Effector memory CD8-positive, alpha-beta T cell (primary cell): ENCODE measurements at regions not wholly inside any gene's neighbourhood (a gene's known extent, or its start where the extent isn't known, plus 50 kb on each side); places are given as distances from the start of the nearest gene placed in this dataset.

Experiments
- ATAC-seq: fragments of 150-1000 bp; cut with Tn5 transposase; replicated peaks from 2 replicates; pipeline ENCODE4 v1.10.0; 2021; ENCODE audit warnings: mild to moderate bottlenecking, moderate library complexity
- DNase-seq, 3 experiments: peaks; one replicate each; pipeline ENCODE4 v3.0.0; 2021
- H3K27ac Mint-ChIP-seq, 2 donors: one replicate each; pipeline ENCODE4 v1.8.0; 2022; ENCODE audit warnings: mild to moderate bottlenecking in 2 of 2, mixed read lengths in 2 of 2, moderate library complexity in 2 of 2
- H3K27me3 Mint-ChIP-seq, 2 donors: one replicate each; pipeline ENCODE4 v1.8.0; 2022; ENCODE audit warnings: mixed read lengths in 2 of 2
- H3K36me3 Mint-ChIP-seq: one replicate; pipeline ENCODE4 v1.8.0; 2022; ENCODE audit warnings: mild to moderate bottlenecking, moderate library complexity, mixed read lengths; ENCODE audit not compliant: insufficient read depth
- H3K4me1 Mint-ChIP-seq, 2 donors: one replicate each; pipeline ENCODE4 v1.8.0; 2022; ENCODE audit warnings: low read depth in 2 of 2, mixed read lengths in 2 of 2
- H3K4me3 Mint-ChIP-seq, 2 donors: one replicate each; pipeline ENCODE4 v1.8.0; 2022; ENCODE audit warnings: mild to moderate bottlenecking in 2 of 2, mixed read lengths in 2 of 2, moderate library complexity in 2 of 2
- H3K9me3 Mint-ChIP-seq, 2 donors: one replicate each; pipeline ENCODE4 v1.8.0; 2022; ENCODE audit warnings: mixed read lengths in 2 of 2

GRCh38 chr21:27759091-27759659, 792.3 kb upstream of the ADAMTS5 start:
- H3K4me3 Mint-ChIP-seq, result no peak overlapping the region
- no peaks in the 10 kb centered on the region for H3K27me3 Mint-ChIP-seq
- no peak overlapping the region for H3K27ac Mint-ChIP-seq
- no peaks in the 10 kb centered on the region for H3K4me1 Mint-ChIP-seq
- H3K36me3 Mint-ChIP-seq, result no peaks in the 10 kb centered on the region
- DNase-seq (no peak), ATAC-seq (no peak)
- peaks cover 0 to 4% of the 10 kb centered on the region in 2 donors for H3K9me3 Mint-ChIP-seq

GRCh38 chr21:27756191-27756590, 789.3 kb upstream of the ADAMTS5 start:
- H3K4me1 Mint-ChIP-seq, result no peaks in the 10 kb centered on the region

GRCh38 chr21:27743971-27744564, 777.2 kb upstream of the ADAMTS5 start:
- Mint-ChIP-seq H3K36me3 (no peaks in the 10 kb centered on the region), H3K27ac (no peak overlapping the region), H3K27me3 (no peaks in the 10 kb centered on the region), H3K9me3 (peaks cover 12 to 21% of the 10 kb centered on the region in 2 donors), H3K4me3 (no peak overlapping the region), H3K4me1 (no peaks in the 10 kb centered on the region)
- no peak for ATAC-seq
- no peak for DNase-seq

More at GRCh38 chr21:27756191-27756590, 789.3 kb upstream of the ADAMTS5 start:
- no peak for DNase-seq
- Mint-ChIP-seq H3K27ac (no peak overlapping the region), H3K4me3 (no peak overlapping the region), H3K36me3 (no peaks in the 10 kb centered on the region), H3K27me3 (no peaks in the 10 kb centered on the region), H3K9me3 (peaks cover 0 to 6% of the 10 kb centered on the region in 2 donors)
- ATAC-seq, result no peak

- Mint-ChIP-seq H3K36me3 (no peaks in the 10 kb centered on the region), H3K27me3 (no peaks in the 10 kb centered on the region), H3K27ac (no peak overlapping the region), H3K4me1 (no peaks in the 10 kb centered on the region), H3K4me3 (no peak overlapping the region), H3K9me3 (peaks cover 12 to 21% of the 10 kb centered on the region in 2 donors)
- no peak for ATAC-seq
- DNase-seq, result no peak
Observed at GRCh38 chr21:27741736-27742135, 774.8 kb upstream of the ADAMTS5 start.

- no peaks in the 10 kb centered on the region for H3K27me3 Mint-ChIP-seq
- ATAC-seq (no peak), DNase-seq (no peak)
- no peaks in the 10 kb centered on the region for H3K36me3 Mint-ChIP-seq
- H3K9me3 Mint-ChIP-seq, result peaks cover 9 to 21% of the 10 kb centered on the region in 2 donors
- no peaks in the 10 kb centered on the region for H3K4me1 Mint-ChIP-seq
- H3K4me3 Mint-ChIP-seq, result no peak overlapping the region
- no peak overlapping the region for H3K27ac Mint-ChIP-seq
Observed at GRCh38 chr21:27740084-27740483, 773.2 kb upstream of the ADAMTS5 start.

DNA sequence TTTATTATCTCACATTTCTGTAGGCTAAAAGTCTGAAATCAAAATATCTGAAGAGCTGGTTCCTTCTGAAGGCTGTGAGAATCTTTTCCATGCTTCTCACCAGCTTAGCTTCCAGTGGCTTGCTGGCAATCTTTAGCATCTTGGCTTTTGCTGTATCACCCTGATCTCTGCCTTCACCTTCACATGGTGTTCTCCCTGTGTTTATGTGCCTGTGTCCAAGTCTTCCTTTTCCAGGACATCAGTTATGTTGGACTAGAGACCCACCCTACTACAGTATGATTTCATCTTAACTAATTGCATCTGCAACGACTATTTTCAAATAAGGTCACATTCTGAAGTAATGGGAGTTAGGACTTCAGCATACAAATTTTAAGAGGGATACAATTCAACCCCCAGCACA, 772.3 kb upstream of the ADAMTS5 start:
- H3K27ac Mint-ChIP-seq, result no peak overlapping the region

GRCh38 chr21:27735699-27736098, 768.8 kb upstream of the ADAMTS5 start:
- ATAC-seq, result no peak
- Mint-ChIP-seq H3K27ac (no peak overlapping the region), H3K36me3 (no peaks in the 10 kb centered on the region), H3K4me1 (no peaks in the 10 kb centered on the region), H3K4me3 (no peak overlapping the region), H3K27me3 (no peaks in the 10 kb centered on the region), H3K9me3 (peaks cover 2 to 8% of the 10 kb centered on the region in 2 donors)
- DNase-seq, result no peak

More for the DNA sequence above, 772.3 kb upstream of the ADAMTS5 start:
- Mint-ChIP-seq H3K4me1 (no peaks in the 10 kb centered on the region), H3K9me3 (peaks cover 9 to 17% of the 10 kb centered on the region in 2 donors), H3K27me3 (no peaks in the 10 kb centered on the region), H3K36me3 (no peaks in the 10 kb centered on the region), H3K4me3 (no peak overlapping the region)
- no peak for ATAC-seq
- no peak for DNase-seq

- DNase-seq (no peak), ATAC-seq (no peak)
- no peaks in the 10 kb centered on the region for H3K4me1 Mint-ChIP-seq
- H3K27ac Mint-ChIP-seq, result no peak overlapping the region
- no peaks in the 10 kb centered on the region for H3K27me3 Mint-ChIP-seq
- no peaks in the 10 kb centered on the region for H3K36me3 Mint-ChIP-seq
- H3K9me3 Mint-ChIP-seq, result peaks cover 0 to 1% of the 10 kb centered on the region in 2 donors
- H3K4me3 Mint-ChIP-seq, result no peak overlapping the region
Observed at GRCh38 chr21:27734146-27734545, 767.3 kb upstream of the ADAMTS5 start.

DNA sequence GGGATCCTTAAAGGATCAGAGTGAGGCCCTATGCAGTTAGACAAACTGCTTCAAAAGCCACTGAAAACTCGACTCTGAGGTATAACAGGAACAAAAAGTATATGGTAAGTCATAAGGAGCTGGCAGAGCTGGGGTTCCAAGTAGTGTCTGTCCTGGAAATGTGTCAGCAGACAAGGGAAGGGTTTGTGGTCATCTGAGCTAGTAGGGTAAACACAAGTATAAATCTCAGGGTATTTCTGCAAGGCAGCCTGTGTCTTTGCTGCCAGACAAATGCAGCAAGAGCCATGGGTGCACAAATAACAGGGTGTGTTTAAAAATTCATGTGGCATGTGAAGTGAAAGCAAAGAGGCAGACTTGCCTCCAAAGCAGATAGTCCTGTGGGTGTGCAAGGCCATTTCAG, 759.0 kb upstream of the ADAMTS5 start:
- Mint-ChIP-seq H3K4me3 (no peak overlapping the region), H3K27me3 (no peaks in the 10 kb centered on the region), H3K9me3 (peaks cover 8 to 27% of the 10 kb centered on the region in 2 donors), H3K36me3 (no peaks in the 10 kb centered on the region), H3K27ac (no peak overlapping the region), H3K4me1 (no peaks in the 10 kb centered on the region)
- no peak for ATAC-seq
- no peak for DNase-seq

- ATAC-seq (no peak), DNase-seq (no peak)
- Mint-ChIP-seq H3K4me1 (no peaks in the 10 kb centered on the region), H3K9me3 (peaks cover 10 to 21% of the 10 kb centered on the region in 2 donors), H3K36me3 (no peaks in the 10 kb centered on the region), H3K27ac (no peak overlapping the region), H3K27me3 (no peaks in the 10 kb centered on the region), H3K4me3 (no peak overlapping the region)
Observed at GRCh38 chr21:27722095-27722494, 755.2 kb upstream of the ADAMTS5 start.

DNA sequence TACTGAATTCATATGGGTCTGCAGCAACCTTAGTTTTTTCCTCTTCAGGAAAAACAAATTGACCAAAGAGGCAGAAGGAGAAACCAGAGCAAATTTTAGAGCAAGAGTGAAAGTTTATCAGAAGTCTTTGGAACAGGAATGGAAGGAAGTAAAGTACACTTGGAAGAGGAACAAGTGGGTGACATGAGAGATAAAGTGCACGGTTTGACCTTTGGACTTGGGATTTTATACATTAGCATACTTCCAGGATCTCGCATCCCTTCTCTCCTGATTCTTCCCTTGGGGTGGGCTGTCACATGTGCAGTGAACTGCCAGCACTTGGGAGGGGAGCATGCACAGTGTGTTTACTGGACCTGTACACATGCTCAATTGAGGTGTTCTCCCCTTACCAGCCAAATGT, 754.8 kb upstream of the ADAMTS5 start:
- no peaks in the 10 kb centered on the region for H3K36me3 Mint-ChIP-seq
- no peaks in the 10 kb centered on the region for H3K27me3 Mint-ChIP-seq
- no peak for ATAC-seq
- H3K4me1 Mint-ChIP-seq, result no peaks in the 10 kb centered on the region
- peaks cover 10 to 19% of the 10 kb centered on the region in 2 donors for H3K9me3 Mint-ChIP-seq
- no peak overlapping the region for H3K4me3 Mint-ChIP-seq
- no peak overlapping the region for H3K27ac Mint-ChIP-seq
- no peak for DNase-seq

GRCh38 chr21:27719226-27719625, 752.3 kb upstream of the ADAMTS5 start:
- ATAC-seq (no peak), DNase-seq (no peak)
- no peaks in the 10 kb centered on the region for H3K4me1 Mint-ChIP-seq
- H3K4me3 Mint-ChIP-seq, result no peak overlapping the region
- no peaks in the 10 kb centered on the region for H3K27me3 Mint-ChIP-seq
- H3K9me3 Mint-ChIP-seq, result peaks cover 5 to 6% of the 10 kb centered on the region in 2 donors
- no peaks in the 10 kb centered on the region for H3K36me3 Mint-ChIP-seq
- H3K27ac Mint-ChIP-seq, result no peak overlapping the region

DNA sequence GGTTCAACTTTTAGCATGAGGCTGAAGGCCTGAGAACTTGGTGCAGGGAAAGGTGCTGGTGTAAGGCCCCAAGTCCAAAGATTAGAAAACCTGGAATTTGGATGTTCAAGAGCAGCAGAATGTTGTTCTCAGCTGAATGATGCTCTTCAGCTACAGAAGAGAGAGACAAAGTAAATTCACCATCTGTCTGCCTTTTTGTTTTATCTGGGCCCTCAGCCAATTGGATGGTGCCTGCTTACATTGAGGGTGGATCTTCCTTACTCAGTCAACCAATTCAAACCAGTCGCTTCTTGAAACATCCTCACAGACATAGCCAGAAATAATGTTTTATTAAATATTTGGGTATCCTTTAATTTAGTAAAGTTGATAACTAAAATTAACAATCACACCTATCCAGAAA, 748.2 kb upstream of the ADAMTS5 start:
- Mint-ChIP-seq H3K36me3 (no peaks in the 10 kb centered on the region), H3K9me3 (peaks cover 0 to 7% of the 10 kb centered on the region in 2 donors), H3K4me1 (no peaks in the 10 kb centered on the region), H3K4me3 (no peak overlapping the region), H3K27me3 (no peaks in the 10 kb centered on the region), H3K27ac (no peak overlapping the region)
- no peak for ATAC-seq
- DNase-seq, result no peak
